HG02623 (cell line): ENCODE measurements at regions not wholly inside any gene's neighbourhood (a gene's known extent, or its start where the extent isn't known, plus 50 kb on each side); places are given as distances from the start of the nearest gene placed in this dataset.
"Not testable (repeated sequence)": the region's sequence is repeated elsewhere in the genome, so short reads cannot be mapped to it uniquely, and the experiment has no call there.

Experiments used
- ATAC-seq: cut with Tn5 transposase; IDR thresholded peaks from one replicate; pipeline ENCODE4 v1.9.1; 2021; ENCODE audit warnings: moderate library complexity; ENCODE audit not compliant: unreplicated experiment

- ATAC-seq = no peak
These were observed 150.2 kb downstream of the BRD1 start for GRCh38 chr22:49677495-49677889.

GRCh38 chr22:49676783-49677494, 150.7 kb downstream of the BRD1 start:
- no peak for ATAC-seq

GRCh38 chr22:49676230-49676629, 151.4 kb downstream of the BRD1 start:
- ATAC-seq = no peak

GRCh38 chr22:49674479-49675050, 153.1 kb downstream of the BRD1 start:
- ATAC-seq = no peak

GRCh38 chr22:49673048-49673447, 154.6 kb downstream of the BRD1 start:
- no peak for ATAC-seq

GRCh38 chr22:49672014-49672516, 155.6 kb downstream of the BRD1 start:
- no peak for ATAC-seq

GRCh38 chr22:49671331-49672013, 156.2 kb downstream of the BRD1 start:
- no peak for ATAC-seq

- ATAC-seq = no peak
These were observed 157.0 kb downstream of the BRD1 start for GRCh38 chr22:49670456-49671330.

- ATAC-seq = not testable (repeated sequence)
These were observed 157.7 kb downstream of the BRD1 start for GRCh38 chr22:49669969-49670455.

GRCh38 chr22:49669427-49669968, 158.2 kb downstream of the BRD1 start:
- ATAC-seq = not testable (repeated sequence)

GRCh38 chr22:49668402-49668801, 159.3 kb downstream of the BRD1 start:
- no peak for ATAC-seq

- ATAC-seq = no peak
These were observed 160.4 kb downstream of the BRD1 start for GRCh38 chr22:49667236-49667635.

- no peak for ATAC-seq
These were observed 161.4 kb downstream of the BRD1 start for GRCh38 chr22:49666146-49666809.

GRCh38 chr22:49664891-49665290, 162.8 kb downstream of the BRD1 start:
- no peak for ATAC-seq

GRCh38 chr22:49664371-49664881, 163.2 kb downstream of the BRD1 start:
- no peak for ATAC-seq

GRCh38 chr22:49663823-49664222, 163.8 kb downstream of the BRD1 start:
- ATAC-seq = no peak

GRCh38 chr22:49663311-49663711, 164.4 kb downstream of the BRD1 start:
- ATAC-seq = no peak

- no peak for ATAC-seq
These were observed 165.0 kb downstream of the BRD1 start for GRCh38 chr22:49662681-49663080.

- ATAC-seq = no peak
These were observed 166.6 kb downstream of the BRD1 start for GRCh38 chr22:49660794-49661781.
